Right hindlimb (tissue), 1 donor: ENCODE measurements at regions not wholly inside any gene's neighbourhood (a gene's known extent, or its start where the extent isn't known, plus 50 kb on each side); places are given as distances from the start of the nearest gene placed in this dataset.

Experiments
- DNase-seq: peaks from one replicate; pipeline ENCODE4 v3.0.0-alpha.2; 2018

DNA sequence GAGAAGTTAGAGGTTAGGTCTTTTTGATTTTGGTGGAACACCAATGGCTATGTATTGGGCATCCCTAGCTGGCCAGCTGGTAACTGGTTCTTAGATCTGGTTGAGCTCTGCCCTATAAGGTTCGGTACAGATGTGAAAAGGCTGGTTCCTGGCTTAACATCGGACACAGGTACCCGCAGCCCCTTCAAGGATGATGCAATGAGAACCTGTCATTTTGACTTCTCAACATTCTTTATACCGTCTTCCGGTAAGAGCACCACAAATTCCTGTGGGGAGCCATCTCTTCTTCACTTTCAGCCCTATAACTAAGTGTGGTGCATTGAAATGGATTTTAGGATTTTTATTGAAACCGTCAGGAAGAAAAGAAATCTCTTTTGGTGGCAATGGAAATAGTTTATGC, 222.8 kb downstream of the ADAMTS9 start:
- DNase-seq: no peak

DNA sequence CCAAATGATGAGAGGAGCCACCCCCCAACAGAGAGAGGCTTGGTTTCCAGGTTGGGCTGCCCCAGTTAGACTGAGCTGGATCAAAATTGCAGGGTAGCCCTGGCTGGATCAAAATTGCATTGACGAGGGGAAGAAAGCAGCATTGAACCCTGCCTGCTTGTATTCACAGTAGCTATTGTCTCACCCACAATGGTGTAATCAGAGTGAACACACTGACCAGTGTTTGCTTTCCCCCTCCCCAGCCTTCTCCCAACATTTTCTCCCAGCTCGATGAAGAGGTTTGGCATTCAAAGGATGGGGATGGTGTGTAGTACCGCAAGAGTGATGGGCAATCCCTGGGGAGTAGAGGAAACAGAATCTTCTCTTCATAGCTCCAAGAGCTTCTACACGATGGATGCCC, 223.8 kb downstream of the ADAMTS9 start:
- no peak for DNase-seq

DNA sequence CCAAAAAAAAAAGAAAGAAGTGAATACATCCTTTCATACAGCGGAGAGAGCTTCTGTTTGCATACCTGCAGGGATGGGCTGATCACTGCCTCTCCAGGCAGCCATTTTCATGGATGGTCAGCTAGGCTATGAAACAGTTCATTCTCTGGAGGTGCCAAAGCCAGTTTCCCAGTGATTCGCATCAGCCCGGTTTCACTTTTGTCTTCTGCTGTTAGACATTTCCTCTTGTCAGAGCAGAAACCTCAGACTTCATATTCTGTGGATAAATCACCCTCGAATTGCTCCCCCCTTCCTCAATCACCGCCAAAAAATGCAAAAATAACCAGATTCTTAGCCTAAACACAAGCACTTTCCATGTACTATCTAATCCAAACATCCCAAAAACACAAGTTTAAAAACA, 225.6 kb downstream of the ADAMTS9 start:
- no peak for DNase-seq

DNA sequence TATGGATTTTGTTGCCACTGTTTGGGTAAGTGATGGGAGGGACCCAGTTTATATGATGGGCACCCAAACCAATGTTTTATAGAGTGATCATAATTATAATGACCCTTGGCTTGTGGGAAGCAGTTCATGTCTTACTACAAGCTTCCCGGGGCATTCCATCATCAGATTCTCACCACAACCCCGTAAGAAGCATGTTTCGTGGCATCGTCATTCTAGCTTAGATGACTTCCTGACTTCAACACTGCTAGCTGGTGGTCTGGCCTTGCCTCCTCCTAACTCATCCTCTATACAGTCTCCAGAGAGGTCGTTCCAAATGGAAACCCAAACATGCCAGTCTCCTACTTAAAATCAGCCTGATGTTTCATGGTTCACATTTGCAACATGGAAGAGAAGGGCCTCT, 226.9 kb downstream of the ADAMTS9 start:
- peak; percentile 36 for DNase-seq

DNA sequence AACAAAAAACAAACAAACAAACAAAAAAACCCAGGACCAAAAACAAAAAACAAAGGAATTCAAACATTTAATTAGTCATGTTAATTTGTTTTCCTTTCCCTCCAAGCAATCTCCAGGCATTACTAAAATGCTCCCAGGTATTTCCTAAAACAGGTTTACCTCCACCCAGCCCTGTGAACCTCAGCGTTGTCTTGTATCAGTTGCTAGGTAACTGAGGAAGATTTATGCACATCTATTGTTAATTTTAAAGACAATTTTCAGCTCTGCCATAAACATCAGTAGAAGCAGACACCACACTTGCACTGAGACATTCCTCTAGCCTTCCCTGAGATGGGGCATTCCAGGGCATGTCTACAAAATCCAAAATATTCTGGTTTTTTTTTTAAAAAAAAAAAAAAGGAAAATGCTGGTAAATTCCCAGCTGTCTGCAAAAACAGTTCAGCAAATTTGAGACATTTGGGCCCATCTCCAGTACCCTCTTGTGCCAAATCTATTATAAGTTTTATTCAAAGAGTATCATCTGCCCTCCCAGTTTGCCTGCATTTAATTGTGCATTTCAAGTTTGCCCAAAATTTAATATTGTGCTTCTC, 227.6 kb downstream of the ADAMTS9 start:
- no peak for DNase-seq

DNA sequence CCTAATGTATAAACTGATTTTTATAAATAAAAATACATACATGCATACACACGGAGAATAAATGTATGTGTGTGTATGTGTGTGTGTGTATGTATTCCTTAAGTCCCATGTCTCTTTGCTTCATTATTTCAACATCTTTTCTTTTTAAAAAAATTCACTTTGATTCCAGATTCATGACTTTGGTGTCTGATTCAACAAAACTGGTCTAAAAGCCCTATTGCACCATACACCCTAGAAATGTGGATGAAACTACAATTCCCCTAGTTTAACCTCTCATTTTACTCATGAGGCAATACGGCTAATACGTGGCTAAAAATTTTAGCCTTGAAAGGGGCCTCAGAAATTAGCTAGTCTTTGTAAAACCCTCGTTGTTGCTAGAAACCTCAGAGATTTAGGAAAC, 228.1 kb downstream of the ADAMTS9 start:
- DNase-seq: no peak

DNA sequence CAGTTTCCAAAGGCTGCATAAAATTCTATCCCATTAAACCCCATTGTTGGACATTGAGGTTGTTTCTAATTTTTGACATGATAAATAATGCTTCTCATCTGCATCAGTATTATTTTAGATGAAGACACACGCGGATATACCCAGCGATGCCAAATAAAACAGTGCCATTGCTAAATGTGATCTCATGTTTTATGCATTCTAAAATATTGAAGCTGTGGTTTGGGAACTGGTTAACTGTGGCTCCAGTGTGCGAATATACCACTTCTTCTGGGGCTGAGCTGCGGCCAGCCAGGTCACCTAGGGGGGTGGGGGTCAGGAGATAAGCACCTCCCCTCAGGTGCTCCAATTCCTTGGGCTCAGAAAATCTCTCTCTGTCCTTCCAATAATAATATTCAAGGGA, 230.0 kb downstream of the ADAMTS9 start:
- no peak for DNase-seq

DNA sequence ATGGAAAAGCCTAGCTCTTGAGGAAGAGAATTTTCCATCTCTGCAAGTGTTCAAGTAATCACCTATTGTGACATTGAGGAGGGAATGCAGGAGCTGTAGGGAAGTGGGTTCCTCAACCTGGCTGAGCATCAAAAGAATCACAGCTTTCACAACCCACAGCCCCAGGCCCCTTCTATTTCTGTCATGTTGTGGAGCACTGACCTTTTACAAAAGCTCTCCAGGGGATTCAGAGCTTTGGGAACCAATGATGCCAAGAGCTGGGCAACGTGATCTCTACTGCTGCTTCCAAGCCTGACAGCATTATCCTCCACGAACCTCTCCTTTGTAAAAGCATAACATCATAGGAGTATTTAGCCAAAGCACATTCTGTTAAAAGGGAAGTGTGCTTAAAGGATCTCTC, 231.1 kb downstream of the ADAMTS9 start:
- no peak for DNase-seq

DNA sequence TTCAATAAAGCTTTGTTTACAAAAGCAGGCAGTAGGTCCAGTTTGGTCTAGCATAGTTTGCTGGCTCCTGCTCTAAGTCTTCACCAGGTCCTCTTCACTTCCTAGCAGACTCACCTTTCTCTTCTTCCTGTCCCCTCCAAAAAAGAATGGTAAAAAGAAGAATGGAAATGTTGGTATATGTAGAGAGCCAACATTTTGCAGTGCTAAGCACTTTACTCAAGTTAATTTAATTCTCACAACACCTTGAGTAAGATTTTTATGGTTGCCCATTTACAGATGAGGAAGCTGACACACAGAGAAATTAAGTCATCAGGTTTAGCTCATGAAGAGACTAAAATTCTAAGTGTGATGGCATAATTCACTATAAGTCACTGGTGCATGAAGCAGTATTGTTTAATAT, 230.1 kb upstream of the PRICKLE2 start:
- DNase-seq: no peak

DNA sequence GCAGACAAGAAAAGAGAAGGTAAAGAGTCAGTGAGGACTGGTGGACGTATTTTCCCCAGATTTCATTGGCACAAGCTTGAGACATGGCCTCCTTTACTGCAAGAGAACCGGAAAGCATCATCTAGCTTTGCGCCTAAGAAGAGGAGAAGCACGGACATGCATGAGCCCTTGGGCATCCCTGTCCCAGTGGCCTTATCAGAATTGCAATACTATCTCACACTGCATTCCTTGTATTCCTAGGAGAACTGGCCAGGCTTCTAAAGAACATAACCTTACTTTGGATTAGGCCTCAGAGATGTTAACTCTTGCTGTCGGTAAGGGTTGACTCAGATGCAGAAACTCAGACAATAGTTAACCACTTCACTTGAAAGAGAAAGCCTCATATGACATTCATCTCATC, 229.5 kb upstream of the PRICKLE2 start:
- no peak for DNase-seq

DNA sequence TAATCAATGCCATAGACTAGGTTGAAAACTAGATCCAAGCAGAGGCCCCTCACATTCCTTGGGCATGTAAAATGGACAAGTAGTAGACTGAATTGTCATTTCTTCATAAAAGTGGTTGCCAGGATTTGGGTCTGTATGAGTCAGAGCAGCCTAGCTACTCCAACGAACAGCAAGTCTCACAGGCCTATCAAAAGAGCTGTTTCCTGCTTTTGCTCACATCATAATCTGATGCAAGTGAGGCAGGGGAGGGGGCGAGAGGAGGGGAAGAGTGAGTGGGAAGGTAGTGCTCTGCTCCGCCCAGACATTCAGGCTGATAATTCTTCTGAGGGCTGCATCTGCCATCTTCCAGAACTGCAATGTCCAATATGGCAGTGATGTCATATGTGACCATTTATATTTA, 228.9 kb upstream of the PRICKLE2 start:
- DNase-seq: no peak

DNA sequence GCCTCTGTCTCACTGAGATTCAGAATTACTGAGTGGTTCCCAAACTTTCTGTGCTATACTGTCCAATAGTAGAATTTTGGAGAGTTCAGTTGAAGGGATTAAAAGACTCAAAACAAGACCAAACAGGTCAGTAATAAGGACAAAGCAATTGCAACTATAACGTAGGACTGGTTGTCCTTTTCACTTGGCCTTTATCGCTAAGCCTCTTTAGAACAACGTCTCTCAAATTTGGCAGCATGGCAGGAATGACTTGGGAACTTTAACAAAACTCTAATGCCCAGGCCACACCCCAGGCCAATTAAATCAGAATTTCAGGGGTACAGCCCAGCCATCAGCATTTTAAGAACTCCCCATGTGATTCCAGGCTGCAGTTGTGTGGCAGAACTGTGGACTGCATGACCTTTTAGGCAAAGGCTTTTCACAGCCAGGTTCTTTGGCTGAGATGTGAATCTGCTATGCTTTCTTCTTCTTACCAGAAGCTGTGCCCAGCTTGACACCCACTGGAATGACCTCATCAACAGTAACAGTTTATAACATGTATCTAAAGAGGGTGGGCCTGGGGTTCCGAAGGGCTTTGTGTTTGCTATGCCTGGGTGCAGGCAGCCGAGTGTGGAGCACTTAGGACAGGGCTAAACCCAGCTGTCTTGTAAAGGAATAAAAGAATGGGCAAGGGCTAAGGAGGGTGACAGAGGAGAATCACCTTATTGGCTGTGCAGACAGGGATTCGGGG, 226.2 kb upstream of the PRICKLE2 start:
- no peak for DNase-seq

DNA sequence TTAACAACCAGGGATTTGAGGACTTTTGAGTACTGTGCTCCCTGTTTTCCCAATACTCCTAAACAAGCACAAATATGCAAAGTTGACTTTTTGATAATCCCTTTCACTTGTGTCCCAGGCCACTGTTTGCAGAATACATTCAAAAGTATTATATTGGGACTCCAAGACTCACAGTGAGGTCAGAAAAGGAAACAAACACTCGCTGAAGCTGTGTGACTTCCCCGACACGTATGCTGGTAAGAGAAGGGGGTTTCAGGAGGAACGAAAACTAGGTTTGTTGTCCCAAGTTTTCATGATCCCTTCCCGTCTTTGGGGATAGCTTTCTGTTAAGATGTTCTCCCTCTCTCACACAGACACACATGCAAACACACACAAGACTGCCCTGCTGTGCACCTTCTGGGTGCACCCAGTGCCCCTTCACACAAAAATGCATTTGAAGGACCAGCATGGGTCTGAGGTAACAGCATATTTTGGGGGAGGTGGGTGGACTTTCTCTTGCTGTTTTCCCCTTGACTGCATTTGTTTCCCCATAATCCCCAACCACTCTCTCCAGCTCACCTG, 225.2 kb upstream of the PRICKLE2 start:
- DNase-seq: no peak

DNA sequence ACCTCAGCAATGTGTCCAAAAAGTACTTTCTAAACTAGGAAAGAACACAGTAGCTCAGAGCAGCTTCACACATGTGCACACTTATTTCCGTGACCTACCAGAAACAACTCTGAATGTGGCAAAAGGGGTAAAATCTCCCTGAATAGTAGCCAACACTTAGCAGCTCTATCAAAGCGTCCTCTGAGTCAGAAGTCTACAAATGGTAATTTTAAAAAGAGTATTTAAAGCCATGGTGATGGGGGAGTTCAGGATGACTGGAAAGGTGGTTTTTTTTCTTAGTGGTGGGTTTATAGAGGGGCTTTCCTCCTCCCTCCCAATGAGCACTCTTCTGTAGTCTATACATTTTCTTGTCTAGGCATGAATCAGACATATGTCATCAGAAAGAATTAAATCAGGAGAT, 223.8 kb upstream of the PRICKLE2 start:
- no peak for DNase-seq

DNA sequence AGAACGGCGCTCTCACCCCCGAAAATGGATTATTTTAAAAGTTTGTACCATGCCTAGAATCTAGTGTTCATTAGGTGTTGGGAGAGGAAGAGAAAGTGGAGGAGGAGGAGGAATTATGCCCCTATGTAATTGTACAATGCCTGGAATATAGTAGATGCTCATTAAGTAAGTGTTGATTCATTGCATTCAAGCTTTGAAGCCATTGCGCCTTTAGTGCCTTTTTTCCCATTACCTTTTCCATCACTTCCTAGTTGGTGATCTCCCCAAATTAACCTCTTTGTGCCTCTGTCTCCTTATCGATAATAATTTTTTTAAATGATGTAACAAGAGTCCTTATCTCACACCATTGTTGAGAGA, 220.7 kb upstream of the PRICKLE2 start:
- no peak for DNase-seq

DNA sequence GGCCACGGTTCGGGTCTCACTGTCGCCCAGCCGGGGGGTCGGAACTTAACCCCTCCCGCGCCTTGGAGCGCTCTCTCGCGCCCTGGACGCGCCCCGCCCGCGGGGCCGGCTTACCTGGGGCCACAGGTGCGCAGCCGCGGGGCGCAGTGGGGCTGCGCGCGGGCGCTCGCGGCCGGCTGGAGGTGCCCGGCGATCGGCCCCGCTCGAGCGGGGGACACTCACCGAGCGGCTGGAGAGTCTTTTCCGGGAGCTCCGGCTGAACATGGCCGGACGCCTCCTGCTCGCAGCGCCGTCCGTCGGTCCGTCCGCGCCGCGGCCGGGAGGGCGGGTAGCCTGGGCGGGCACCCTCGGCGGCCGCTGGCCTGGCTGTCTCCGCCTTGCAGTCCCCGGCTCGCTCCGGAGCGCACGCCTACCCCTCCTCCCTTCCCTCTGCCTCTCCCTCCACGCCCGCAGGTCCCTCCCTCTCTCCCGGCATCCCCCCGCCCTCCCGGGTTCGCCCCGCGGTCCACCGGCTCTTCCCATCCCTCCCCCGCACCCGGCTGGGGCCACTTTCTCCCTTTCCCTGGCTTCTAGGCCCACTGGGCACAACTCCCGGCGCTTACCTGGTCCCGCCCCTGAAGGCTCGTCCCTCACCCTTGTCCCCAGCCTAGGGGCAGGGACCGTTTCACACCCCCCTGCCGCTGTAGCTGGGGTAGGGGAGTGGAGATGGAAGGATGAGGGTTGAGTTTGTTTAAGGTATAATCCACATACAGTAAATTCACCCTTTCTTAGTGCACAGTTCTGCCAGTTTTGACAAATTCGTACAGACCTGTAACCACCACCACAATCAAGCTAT, 220.1 kb upstream of the PRICKLE2 start:
- peak; percentile 76 for DNase-seq

DNA sequence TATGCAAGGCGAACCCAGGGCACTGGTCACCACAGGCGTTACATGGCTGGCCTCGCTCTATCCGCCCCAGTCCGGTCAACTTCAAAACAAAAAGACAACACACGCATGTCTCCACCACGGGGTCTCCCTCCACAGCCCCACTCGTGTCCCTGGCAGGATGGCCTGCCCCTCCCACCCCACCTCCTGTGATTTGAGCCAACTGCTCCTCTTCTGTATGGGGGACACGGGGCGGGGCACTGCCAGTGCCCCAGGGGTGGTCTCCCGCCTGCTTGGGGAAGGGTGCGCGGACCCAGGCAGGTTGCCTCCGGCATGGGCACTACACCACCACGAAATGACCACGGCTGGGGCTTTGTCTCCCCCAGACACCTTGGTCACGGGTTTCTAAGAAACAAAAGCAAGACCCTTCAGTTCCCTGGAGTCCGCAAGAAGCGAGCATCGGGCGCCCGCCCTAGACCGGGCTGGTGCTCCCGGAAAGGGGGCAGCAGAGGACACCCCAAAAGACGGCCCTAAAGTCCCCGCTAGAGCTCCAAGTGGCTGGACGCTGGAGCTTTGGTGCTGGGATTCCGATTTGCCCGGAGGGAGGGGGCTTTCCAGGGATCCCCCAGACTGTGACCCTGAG, 219.3 kb upstream of the PRICKLE2 start:
- DNase-seq: peak; percentile 32

DNA sequence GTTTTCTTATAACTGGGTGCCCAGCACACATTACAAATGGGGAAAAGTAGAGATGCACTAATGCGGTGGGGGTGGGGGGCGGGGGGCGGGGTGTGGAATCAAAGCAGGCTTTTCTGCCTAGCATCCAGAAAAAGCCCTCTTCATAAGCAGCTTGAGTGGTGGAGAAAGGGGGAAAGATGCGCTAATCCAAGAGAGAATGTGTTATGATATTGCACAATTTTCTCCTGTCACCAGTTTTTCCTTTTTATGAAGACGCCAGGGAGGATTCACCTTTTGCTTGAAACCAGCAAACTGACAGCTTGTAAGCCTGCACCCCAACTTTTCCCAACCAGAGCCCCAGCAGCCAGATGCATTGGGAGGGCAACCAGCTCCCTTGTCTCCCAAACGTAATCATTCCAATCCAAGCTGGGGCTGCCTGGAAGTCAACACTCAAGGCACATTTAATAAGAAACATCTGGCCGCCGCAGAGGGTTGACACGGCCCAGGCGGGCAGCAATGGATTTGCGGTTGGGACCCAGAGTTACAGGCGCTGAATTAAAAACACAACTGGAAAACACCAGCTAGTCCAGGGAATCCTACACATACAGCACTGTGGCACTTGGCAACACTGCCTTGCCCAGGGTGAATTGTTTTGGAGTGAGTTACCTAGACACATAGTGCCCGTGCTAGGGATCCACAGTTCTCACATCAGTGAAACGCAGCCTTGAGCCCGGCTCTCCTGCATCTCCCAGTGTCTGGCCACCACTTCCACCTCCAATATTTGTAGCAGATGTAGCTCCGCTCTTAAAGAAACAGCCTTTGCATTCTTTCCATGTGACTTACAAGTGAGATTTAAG, 218.5 kb upstream of the PRICKLE2 start:
- DNase-seq: peak; percentile 58

DNA sequence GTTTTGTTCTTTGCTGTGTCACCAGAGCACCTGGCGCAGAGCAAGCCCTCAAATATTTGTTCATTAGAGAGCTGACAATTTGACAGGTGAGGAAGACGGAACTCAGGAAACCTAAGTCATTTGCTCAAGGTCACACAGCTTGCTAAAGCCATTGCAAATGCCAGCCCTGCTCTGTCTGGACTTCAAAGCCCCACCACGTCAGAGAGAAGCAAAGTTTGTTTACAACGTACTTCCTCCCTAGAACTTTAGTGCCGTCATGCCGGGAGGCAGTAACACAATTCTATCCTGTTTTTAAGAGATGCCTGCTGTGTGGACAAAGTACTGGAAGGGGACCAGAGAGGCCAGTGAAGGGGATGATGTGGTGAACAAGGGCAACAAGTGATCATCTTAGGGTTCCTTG, 216.6 kb upstream of the PRICKLE2 start:
- DNase-seq: no peak

DNA sequence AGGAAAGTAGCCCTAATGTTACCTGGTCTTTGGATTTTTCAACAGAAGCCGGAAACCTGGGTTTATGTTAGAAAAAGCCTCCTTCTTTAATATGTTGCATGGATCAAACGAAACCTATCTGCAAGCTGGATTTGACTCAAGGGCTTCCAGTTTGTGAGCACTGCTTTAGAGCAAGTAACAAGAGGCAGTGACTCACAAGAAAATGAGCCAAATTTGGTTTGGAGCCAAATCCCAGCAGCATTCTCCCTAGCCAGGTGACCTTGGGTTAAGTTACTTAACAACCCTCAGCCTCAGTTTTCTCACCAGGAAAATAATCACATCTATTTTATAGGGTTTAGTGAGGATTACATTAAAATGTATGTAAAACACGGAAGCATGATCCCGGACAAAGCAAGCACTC, 215.2 kb upstream of the PRICKLE2 start:
- DNase-seq: no peak

DNA sequence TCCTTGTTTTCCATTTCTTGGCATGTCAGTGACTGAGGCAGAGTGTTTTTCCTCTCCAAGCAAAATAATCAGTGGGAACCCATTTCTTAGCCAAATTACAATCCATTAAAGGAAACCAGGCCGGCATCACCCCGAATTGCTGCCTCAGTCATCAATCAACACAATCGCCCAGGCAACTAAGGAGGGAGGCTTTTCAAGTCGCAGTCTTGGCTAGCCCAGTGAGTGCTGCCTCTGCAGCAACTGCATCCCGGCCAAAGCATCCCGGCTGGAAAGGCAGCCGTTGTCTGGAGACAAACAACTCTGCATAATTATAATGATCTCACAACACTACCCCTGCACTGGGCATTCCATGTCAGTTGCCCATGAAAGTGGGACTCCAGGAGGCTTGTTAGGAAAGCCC, 213.5 kb upstream of the PRICKLE2 start:
- DNase-seq: no peak

DNA sequence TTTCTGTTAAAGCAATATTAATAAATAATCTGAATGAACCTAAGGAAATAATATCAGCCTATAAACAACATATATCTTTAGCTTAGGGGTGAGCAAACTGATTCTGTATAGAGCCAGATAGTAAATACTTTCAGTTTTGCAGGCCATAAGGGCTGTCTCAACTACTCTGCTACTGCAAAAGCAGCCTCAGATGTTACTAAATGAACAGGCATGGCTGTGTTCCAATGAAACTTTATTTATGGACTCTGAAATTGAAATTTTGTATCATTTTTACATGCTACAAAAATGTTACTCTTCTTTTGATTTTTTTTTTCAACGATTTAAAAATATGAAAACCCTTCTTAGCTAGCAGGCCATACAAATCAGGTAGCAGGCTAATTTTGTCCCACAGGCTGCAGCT, 212.8 kb upstream of the PRICKLE2 start:
- DNase-seq: no peak

DNA sequence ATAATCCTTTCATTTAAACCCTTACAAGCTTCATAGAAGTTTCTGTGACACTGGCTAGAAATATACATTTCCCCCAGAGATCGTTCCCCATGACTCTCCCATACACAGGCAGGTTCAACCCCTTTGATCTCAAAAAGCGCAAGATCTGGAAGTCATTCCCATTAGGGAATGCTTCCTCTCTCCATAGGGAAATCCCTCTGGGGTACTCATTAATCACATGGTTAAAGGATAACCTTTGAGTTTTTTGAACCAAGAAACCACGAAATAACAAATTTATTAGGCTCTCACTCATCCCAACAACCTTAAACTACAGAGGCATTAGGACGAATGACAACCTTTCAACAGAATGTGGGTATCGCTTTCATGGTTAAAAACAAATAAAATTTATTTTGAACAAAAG, 211.9 kb upstream of the PRICKLE2 start:
- DNase-seq: no peak
